ENCODE measurements at regions not wholly inside any gene's neighbourhood (a gene's known extent, or its start where the extent isn't known, plus 50 kb on each side); places are given as distances from the start of the nearest gene placed in this dataset.
A peak's percentile ranks its signal among the peaks of the same experiment; 100 is the strongest.

- H3K4me3 ChIP-seq: peak overlapping the region; percentile 46
- no peak for DNase-seq
- H3K9me3 ChIP-seq: no peaks in the 10 kb centered on the region
- no peaks in the 10 kb centered on the region for H3K27me3 ChIP-seq
- H3K36me3 ChIP-seq: peaks cover 17% of the 10 kb centered on the region
These were observed 223.6 kb upstream of the CELF2 start for GRCh38 chr10:10794046-10794445.

GRCh38 chr10:10794791-10795191 lies 222.9 kb upstream of the CELF2 start:
- Histone ChIP-seq H3K36me3 (peaks cover 17% of the 10 kb centered on the region), H3K27me3 (no peaks in the 10 kb centered on the region), H3K9me3 (no peaks in the 10 kb centered on the region), H3K4me3 (peak overlapping the region; percentile 46)
- DNase-seq: peak; percentile 81

GRCh38 chr10:10796061-10796773 lies 221.5 kb upstream of the CELF2 start:
- peaks cover 10% of the 10 kb centered on the region for H3K36me3 ChIP-seq
- 0 out of 2 replicates have a peak, but pooled peaks cover 1% of the 10 kb centered on the region for H3K9me3 ChIP-seq
- H3K27me3 ChIP-seq: no peaks in the 10 kb centered on the region
- no peak overlapping the region for H3K4me3 ChIP-seq
- DNase-seq: no peak

- no peaks in the 10 kb centered on the region for H3K27me3 ChIP-seq
- 0 out of 2 replicates have a peak, but pooled peaks cover 2% of the 10 kb centered on the region for H3K9me3 ChIP-seq
- no peak overlapping the region for H3K4me3 ChIP-seq
- no peak for DNase-seq
- H3K36me3 ChIP-seq: peaks cover 3% of the 10 kb centered on the region
These were observed 220.8 kb upstream of the CELF2 start for GRCh38 chr10:10796774-10797415.

- DNase-seq: no peak
- Histone ChIP-seq H3K27me3 (no peaks in the 10 kb centered on the region), H3K4me3 (no peak overlapping the region), H3K9me3 (0 out of 2 replicates have a peak, but pooled peaks cover 2% of the 10 kb centered on the region), H3K36me3 (no peaks in the 10 kb centered on the region)
These were observed 220.2 kb upstream of the CELF2 start for GRCh38 chr10:10797513-10797912.

- Histone ChIP-seq H3K9me3 (0 out of 2 replicates have a peak, but pooled peaks cover 2% of the 10 kb centered on the region), H3K27me3 (no peaks in the 10 kb centered on the region), H3K36me3 (no peaks in the 10 kb centered on the region), H3K4me3 (0 out of 2 replicates have a peak overlapping the region, but pooled peaks have one; percentile 1)
- no peak for DNase-seq
These were observed 219.4 kb upstream of the CELF2 start for GRCh38 chr10:10798102-10798863.

- Histone ChIP-seq H3K36me3 (no peaks in the 10 kb centered on the region), H3K4me3 (0 out of 2 replicates have a peak overlapping the region, but pooled peaks have one; percentile 1), H3K27me3 (no peaks in the 10 kb centered on the region), H3K9me3 (0 out of 2 replicates have a peak, but pooled peaks cover 2% of the 10 kb centered on the region)
- no peak for DNase-seq
These were observed 218.8 kb upstream of the CELF2 start for GRCh38 chr10:10798864-10799192.

GRCh38 chr10:10800961-10801360 lies 216.7 kb upstream of the CELF2 start:
- 0 out of 2 replicates have a peak, but pooled peaks cover 2% of the 10 kb centered on the region for H3K9me3 ChIP-seq
- no peak for DNase-seq
- no peak overlapping the region for H3K4me3 ChIP-seq
- no peaks in the 10 kb centered on the region for H3K27me3 ChIP-seq
- no peaks in the 10 kb centered on the region for H3K36me3 ChIP-seq

- Histone ChIP-seq H3K27me3 (no peaks in the 10 kb centered on the region), H3K9me3 (0 out of 2 replicates have a peak, but pooled peaks cover 2% of the 10 kb centered on the region), H3K4me3 (no peak overlapping the region), H3K36me3 (no peaks in the 10 kb centered on the region)
- DNase-seq: peak; percentile 85
These were observed 214.4 kb upstream of the CELF2 start for GRCh38 chr10:10803278-10803677.

- no peaks in the 10 kb centered on the region for H3K36me3 ChIP-seq
- H3K27me3 ChIP-seq: no peaks in the 10 kb centered on the region
- no peak for DNase-seq
- H3K9me3 ChIP-seq: 0 out of 2 replicates have a peak, but pooled peaks cover 2% of the 10 kb centered on the region
- no peak overlapping the region for H3K4me3 ChIP-seq
These were observed 213.6 kb upstream of the CELF2 start for GRCh38 chr10:10804061-10804460.

- peak; percentile 86 for DNase-seq
- Histone ChIP-seq H3K27me3 (no peaks in the 10 kb centered on the region), H3K4me3 (no peak overlapping the region), H3K9me3 (0 out of 2 replicates have a peak, but pooled peaks cover 2% of the 10 kb centered on the region), H3K36me3 (no peaks in the 10 kb centered on the region)
These were observed 212.5 kb upstream of the CELF2 start for GRCh38 chr10:10804998-10805740.

- DNase-seq: no peak
- H3K4me3 ChIP-seq: no peak overlapping the region
- H3K27me3 ChIP-seq: no peaks in the 10 kb centered on the region
- no peaks in the 10 kb centered on the region; the same call in 1 of the 2 replicates for H3K9me3 ChIP-seq
- H3K36me3 ChIP-seq: no peaks in the 10 kb centered on the region
These were observed 210.6 kb upstream of the CELF2 start for GRCh38 chr10:10807106-10807505.

GRCh38 chr10:10811562-10811961 lies 206.1 kb upstream of the CELF2 start:
- no peaks in the 10 kb centered on the region; the same call in 1 of the 2 replicates for H3K9me3 ChIP-seq
- no peaks in the 10 kb centered on the region for H3K36me3 ChIP-seq
- no peak overlapping the region for H3K4me3 ChIP-seq
- H3K27me3 ChIP-seq: no peaks in the 10 kb centered on the region
- DNase-seq: no peak

GRCh38 chr10:10813656-10814055 lies 204.0 kb upstream of the CELF2 start:
- no peak for DNase-seq
- Histone ChIP-seq H3K9me3 (no peaks in the 10 kb centered on the region; the same call in none of the 2 replicates), H3K36me3 (no peaks in the 10 kb centered on the region), H3K27me3 (no peaks in the 10 kb centered on the region), H3K4me3 (no peak overlapping the region)

GRCh38 chr10:10814069-10814468 lies 203.6 kb upstream of the CELF2 start:
- H3K27me3 ChIP-seq: no peaks in the 10 kb centered on the region
- no peak for DNase-seq
- H3K36me3 ChIP-seq: no peaks in the 10 kb centered on the region
- H3K4me3 ChIP-seq: no peak overlapping the region
- no peaks in the 10 kb centered on the region; the same call in none of the 2 replicates for H3K9me3 ChIP-seq

- Histone ChIP-seq H3K9me3 (no peaks in the 10 kb centered on the region; the same call in none of the 2 replicates), H3K4me3 (no peak overlapping the region)
- DNase-seq: no peak
These were observed 201.2 kb upstream of the CELF2 start for GRCh38 chr10:10816447-10816846.

More at GRCh38 chr10:10816447-10816846, 201.2 kb upstream of the CELF2 start:
- no peaks in the 10 kb centered on the region for H3K27me3 ChIP-seq
- H3K36me3 ChIP-seq: no peaks in the 10 kb centered on the region
